ENCODE measurements at regions not wholly inside any gene's neighbourhood (a gene's known extent, or its start where the extent isn't known, plus 50 kb on each side); places are given as distances from the start of the nearest gene placed in this dataset.

DNA sequence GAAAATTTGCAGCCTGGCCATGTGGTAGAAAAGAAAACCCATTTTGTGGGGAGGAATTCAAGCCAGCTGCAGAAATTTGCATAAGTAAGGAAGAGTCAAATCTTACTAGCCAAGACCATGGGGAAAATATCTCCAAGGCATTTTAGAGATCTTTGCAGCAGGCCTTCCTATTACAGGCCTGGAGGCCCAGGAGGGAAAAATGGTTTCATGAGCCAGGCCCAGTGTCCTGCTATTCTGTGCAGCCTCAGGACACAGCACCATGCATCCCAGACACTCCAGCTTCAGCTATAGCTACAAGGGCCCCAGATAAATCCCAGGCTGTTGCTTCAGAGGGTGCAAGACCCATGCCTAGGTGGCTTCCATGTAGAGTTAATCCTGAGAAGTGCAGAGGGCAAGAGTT is 1590.1 kb upstream of the PRR20A start:
- POLR2A ChIA-PET, result no interaction called here
- Mint-ChIP-seq H3K36me3 (ENCODE audit: insufficient read depth, unreplicated experiment) (no peaks in the 10 kb centered on the region), H3K4me1 (ENCODE audit: insufficient read depth, unreplicated experiment) (no peaks in the 10 kb centered on the region), H3K27ac (ENCODE audit: low read depth, unreplicated experiment) (no peak overlapping the region), H3K9me3 (ENCODE audit: unreplicated experiment) (no peaks in the 10 kb centered on the region), H3K27me3 (ENCODE audit: insufficient read depth, unreplicated experiment) (no peaks in the 10 kb centered on the region), H3K4me3 (ENCODE audit: unreplicated experiment) (no peak overlapping the region)
- TF ChIP-seq, protein P1, sequence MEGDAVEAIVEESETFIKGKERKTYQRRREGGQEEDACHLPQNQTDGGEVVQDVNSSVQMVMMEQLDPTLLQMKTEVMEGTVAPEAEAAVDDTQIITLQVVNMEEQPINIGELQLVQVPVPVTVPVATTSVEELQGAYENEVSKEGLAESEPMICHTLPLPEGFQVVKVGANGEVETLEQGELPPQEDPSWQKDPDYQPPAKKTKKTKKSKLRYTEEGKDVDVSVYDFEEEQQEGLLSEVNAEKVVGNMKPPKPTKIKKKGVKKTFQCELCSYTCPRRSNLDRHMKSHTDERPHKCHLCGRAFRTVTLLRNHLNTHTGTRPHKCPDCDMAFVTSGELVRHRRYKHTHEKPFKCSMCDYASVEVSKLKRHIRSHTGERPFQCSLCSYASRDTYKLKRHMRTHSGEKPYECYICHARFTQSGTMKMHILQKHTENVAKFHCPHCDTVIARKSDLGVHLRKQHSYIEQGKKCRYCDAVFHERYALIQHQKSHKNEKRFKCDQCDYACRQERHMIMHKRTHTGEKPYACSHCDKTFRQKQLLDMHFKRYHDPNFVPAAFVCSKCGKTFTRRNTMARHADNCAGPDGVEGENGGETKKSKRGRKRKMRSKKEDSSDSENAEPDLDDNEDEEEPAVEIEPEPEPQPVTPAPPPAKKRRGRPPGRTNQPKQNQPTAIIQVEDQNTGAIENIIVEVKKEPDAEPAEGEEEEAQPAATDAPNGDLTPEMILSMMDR (IDR thresholded peaks at IDR 0.05; ENCODE audit: unreplicated experiment), result no peak
- BruUV-seq (replicated peaks), result no TSS peak
- CTCF ChIA-PET, result no interaction called here
- no peak for DNase-seq (ENCODE audit: unreplicated experiment)
- intact Hi-C loops (cut with micrococcal nuclease), result no loop called here

DNA sequence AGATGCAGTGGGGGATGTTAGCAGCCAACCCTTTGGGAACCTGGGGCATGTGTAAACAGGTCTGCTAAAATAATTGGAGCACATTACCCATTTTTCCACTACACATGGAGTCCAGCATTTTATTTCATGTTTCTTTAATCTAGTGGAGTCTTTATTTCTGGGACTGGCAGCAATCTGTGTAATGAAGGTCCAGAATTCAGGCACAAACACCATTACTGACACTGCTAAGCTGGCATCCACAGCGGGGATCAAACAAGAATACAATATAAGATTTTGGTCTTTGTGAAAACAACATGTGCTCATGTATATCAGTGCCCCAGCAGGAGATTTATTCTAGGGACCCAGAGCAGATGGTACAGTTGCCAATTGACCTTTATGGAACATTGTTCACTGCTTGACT is 1587.0 kb upstream of the PRR20A start:
- no peak overlapping the region for H3K4me3 Mint-ChIP-seq (ENCODE audit: unreplicated experiment)
- TF ChIP-seq, protein P1 (IDR thresholded peaks at IDR 0.05; ENCODE audit: unreplicated experiment), result no peak
- no peak for DNase-seq (ENCODE audit: unreplicated experiment)
- peaks cover 8% of the 10 kb centered on the region for H3K9me3 Mint-ChIP-seq (ENCODE audit: unreplicated experiment)
- ChIA-PET POLR2A (no interaction called here), CTCF (no interaction called here)
- H3K4me1 Mint-ChIP-seq (ENCODE audit: insufficient read depth, unreplicated experiment), result no peaks in the 10 kb centered on the region
- H3K36me3 Mint-ChIP-seq (ENCODE audit: insufficient read depth, unreplicated experiment), result no peaks in the 10 kb centered on the region
- H3K27ac Mint-ChIP-seq (ENCODE audit: low read depth, unreplicated experiment), result no peak overlapping the region
- no TSS peak for BruUV-seq (replicated peaks)
- intact Hi-C loops (cut with micrococcal nuclease), result no loop called here
- no peaks in the 10 kb centered on the region for H3K27me3 Mint-ChIP-seq (ENCODE audit: insufficient read depth, unreplicated experiment)

DNA sequence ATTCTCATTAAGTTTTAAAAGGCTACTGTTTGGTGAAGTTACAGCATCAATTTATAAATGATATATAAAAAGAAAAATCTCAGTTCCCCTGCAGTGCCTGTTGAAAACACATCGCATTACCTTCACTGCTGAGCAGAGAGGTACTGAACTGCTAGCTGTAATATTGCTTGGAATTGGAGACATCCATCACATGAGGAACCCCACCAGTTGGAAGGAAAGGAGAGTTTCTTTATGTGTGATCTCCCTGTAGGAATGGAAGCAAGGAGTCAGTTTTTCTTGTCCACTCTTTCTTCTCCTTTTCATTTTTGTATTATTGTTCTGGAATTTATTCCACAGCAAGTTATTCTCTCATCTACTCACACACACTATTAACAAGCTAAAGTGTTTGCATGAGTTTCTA is 1586.0 kb upstream of the PRR20A start:
- ChIA-PET POLR2A (interaction anchor here (0.6 kb wide), 1 partner anchor 1700 kb away, joined by 3 read pairs; no protein-coding TSS in a partner anchor), CTCF (no interaction called here)
- H3K4me3 Mint-ChIP-seq (ENCODE audit: unreplicated experiment), result no peak overlapping the region
- no peaks in the 10 kb centered on the region for H3K4me1 Mint-ChIP-seq (ENCODE audit: insufficient read depth, unreplicated experiment)
- H3K27me3 Mint-ChIP-seq (ENCODE audit: insufficient read depth, unreplicated experiment), result no peaks in the 10 kb centered on the region
- peaks cover 8% of the 10 kb centered on the region for H3K9me3 Mint-ChIP-seq (ENCODE audit: unreplicated experiment)
- no peak for DNase-seq (ENCODE audit: unreplicated experiment)
- TF ChIP-seq, protein P1 (IDR thresholded peaks at IDR 0.05; ENCODE audit: unreplicated experiment), result no peak
- no peak overlapping the region for H3K27ac Mint-ChIP-seq (ENCODE audit: low read depth, unreplicated experiment)
- H3K36me3 Mint-ChIP-seq (ENCODE audit: insufficient read depth, unreplicated experiment), result no peaks in the 10 kb centered on the region
- intact Hi-C loops (cut with micrococcal nuclease), result no loop called here
- BruUV-seq (replicated peaks), result no TSS peak

DNA sequence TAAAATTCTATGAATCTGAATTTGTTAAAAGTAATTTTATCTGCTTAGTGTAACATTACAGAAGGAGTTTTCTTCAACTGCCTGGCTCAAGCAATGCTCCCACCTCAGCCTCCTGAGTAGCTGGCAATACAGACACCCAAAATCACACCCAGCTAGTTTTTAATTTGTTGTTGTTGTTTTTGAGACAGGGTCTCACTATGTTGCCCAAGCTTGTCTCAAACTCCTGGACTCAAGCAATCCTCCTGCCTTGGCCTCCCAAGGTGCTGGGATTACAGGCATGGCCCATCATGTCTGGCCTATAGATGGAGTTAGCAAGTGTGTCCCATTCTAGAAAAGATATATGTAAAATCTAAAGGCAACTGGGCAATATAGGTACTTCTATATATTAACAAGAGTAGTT is 1580.4 kb upstream of the PRR20A start:
- peaks cover 8% of the 10 kb centered on the region for H3K9me3 Mint-ChIP-seq (ENCODE audit: unreplicated experiment)
- no peak for DNase-seq (ENCODE audit: unreplicated experiment)
- intact Hi-C loops (cut with micrococcal nuclease), result no loop called here
- BruUV-seq (replicated peaks), result no TSS peak
- H3K36me3 Mint-ChIP-seq (ENCODE audit: insufficient read depth, unreplicated experiment), result no peaks in the 10 kb centered on the region
- POLR2A ChIA-PET, result interaction anchor here (0.6 to 0.8 kb wide), 2 partner anchors 31 to 656 kb away, joined by 3 to 4 read pairs; no protein-coding TSS in a partner anchor
- TF ChIP-seq, protein P1 (IDR thresholded peaks at IDR 0.05; ENCODE audit: unreplicated experiment), result no peak
- no peak overlapping the region for H3K27ac Mint-ChIP-seq (ENCODE audit: low read depth, unreplicated experiment)
- H3K4me3 Mint-ChIP-seq (ENCODE audit: unreplicated experiment), result no peak overlapping the region
- no peaks in the 10 kb centered on the region for H3K27me3 Mint-ChIP-seq (ENCODE audit: insufficient read depth, unreplicated experiment)
- no peaks in the 10 kb centered on the region for H3K4me1 Mint-ChIP-seq (ENCODE audit: insufficient read depth, unreplicated experiment)
- CTCF ChIA-PET, result no interaction called here

Measured in MCF 10A (cell line).